Thyroid gland (tissue), 4 donors: ENCODE measurements at regions not wholly inside any gene's neighbourhood (a gene's known extent, or its start where the extent isn't known, plus 50 kb on each side); places are given as distances from the start of the nearest gene placed in this dataset.

Experiments
- DNase-seq, 2 donors: peaks; one replicate each; pipeline ENCODE4 v3.0.0-alpha.2; 2019
- H3K27ac ChIP-seq, 3 donors: fragments of 200-600 bp; sonication (generic); 1 replicate in 2 of 3; 2 replicates in 1 of 3; pipeline ENCODE4 v1.5.1; 2016 to 2019; ENCODE audit warnings: mild to moderate bottlenecking in 1 of 3, moderate library complexity in 1 of 3
- H3K27me3 ChIP-seq: fragments of 200-600 bp; sonication (generic); one replicate; pipeline ENCODE4 v1.5.1; 2019
- H3K36me3 ChIP-seq, 2 donors: fragments of 200-600 bp; sonication (generic); one replicate each; pipeline ENCODE4 v1.5.1; 2016 to 2019
- H3K4me1 ChIP-seq, 2 donors: fragments of 200-600 bp; sonication (generic); one replicate each; pipeline ENCODE4 v1.5.1; 2017 to 2019
- H3K4me3 ChIP-seq, 3 donors: fragments of 200-600 bp; sonication (generic); replicated peaks in 1 of 3; 1 replicate in 2 of 3; 2 replicates in 1 of 3; pipeline ENCODE4 v1.5.1; 2016; ENCODE audit warnings: mild to moderate bottlenecking in 1 of 3
- H3K9me3 ChIP-seq: fragments of 200-600 bp; sonication (generic); one replicate; pipeline ENCODE4 v1.5.1; 2017
- POLR2A ChIP-seq, 2 donors: fragments of 450-650 bp; IDR thresholded peaks; one replicate each; pipeline ENCODE4 v1.6.1; 2017; ENCODE audit warnings: antibody characterized with exemption in 2 of 2, mild to moderate bottlenecking in 2 of 2, moderate library complexity in 1 of 2
- WGBS, 2 donors: methylation state at CpG; one replicate each; pipeline ENCODE4 v1.1.5; 2017; 5-methylcytosine and 5-hydroxymethylcytosine counted together
- intact Hi-C: fragments of 100-400 bp; cut with DNase I; formaldehyde crosslinking; loops from one replicate; pipeline ENCODE4 v1.15.1; 2023
- TF ChIP-seq, protein P1 (sequence below), 6 experiments: fragments of 200-600 bp in 3 of 6; fragments of 450-650 bp in 3 of 6; sonication (generic) in 3 of 6; IDR thresholded peaks; one replicate each; pipeline ENCODE4 v1.5.1; 2016 to 2019; ENCODE audit warnings: antibody characterized with exemption in 6 of 6, mild to moderate bottlenecking in 2 of 6, inconsistent platforms in 1 of 6, moderate library complexity in 1 of 6

DNA sequence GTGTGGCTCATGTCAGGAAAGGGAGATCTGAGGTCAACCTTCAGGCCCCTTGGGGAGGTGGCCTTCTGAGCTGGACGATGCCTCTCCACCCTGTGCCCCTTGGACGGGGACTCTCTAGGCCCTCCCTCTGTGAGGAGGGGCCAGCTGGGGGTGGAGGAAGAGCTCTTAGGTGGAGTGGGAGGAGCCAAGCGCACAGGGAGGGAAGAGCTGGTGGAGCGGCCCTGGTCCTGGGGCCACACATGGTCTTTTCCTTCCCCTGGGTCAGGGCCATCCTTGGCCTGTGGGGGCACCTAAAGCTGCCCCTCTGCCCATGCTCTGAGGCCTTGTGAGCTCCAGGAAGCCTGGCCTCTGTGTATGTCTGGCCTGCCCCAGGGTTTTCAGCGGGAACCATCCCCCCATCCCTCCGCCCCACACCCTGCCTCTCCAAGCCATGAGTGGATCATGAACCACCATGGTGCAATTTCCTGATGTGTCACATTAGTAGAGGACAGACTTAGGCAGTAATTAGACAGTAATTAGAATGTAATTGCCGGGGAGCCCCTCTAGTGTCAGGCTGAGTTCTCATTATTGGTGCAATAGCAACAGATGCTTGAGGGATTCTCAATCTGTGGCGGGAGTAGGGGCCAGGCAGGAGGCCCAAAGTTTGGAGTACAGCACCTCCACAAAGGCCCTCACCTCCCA lies 63.0 kb downstream of the GLI2 start:
- H3K4me3 ChIP-seq, result no peak overlapping the region
- TF ChIP-seq POLR2A (IDR thresholded peaks at IDR 0.05), result no peak
- TF ChIP-seq, protein P1, sequence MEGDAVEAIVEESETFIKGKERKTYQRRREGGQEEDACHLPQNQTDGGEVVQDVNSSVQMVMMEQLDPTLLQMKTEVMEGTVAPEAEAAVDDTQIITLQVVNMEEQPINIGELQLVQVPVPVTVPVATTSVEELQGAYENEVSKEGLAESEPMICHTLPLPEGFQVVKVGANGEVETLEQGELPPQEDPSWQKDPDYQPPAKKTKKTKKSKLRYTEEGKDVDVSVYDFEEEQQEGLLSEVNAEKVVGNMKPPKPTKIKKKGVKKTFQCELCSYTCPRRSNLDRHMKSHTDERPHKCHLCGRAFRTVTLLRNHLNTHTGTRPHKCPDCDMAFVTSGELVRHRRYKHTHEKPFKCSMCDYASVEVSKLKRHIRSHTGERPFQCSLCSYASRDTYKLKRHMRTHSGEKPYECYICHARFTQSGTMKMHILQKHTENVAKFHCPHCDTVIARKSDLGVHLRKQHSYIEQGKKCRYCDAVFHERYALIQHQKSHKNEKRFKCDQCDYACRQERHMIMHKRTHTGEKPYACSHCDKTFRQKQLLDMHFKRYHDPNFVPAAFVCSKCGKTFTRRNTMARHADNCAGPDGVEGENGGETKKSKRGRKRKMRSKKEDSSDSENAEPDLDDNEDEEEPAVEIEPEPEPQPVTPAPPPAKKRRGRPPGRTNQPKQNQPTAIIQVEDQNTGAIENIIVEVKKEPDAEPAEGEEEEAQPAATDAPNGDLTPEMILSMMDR (IDR thresholded peaks at IDR 0.05), result no peak
- no peaks in the 10 kb centered on the region for H3K27me3 ChIP-seq
- DNase-seq, result no peak
- no peaks in the 10 kb centered on the region for H3K36me3 ChIP-seq
- no peak overlapping the region for H3K27ac ChIP-seq
- 72 to 82% methylated on average over 7 of the region's 8 CpGs for WGBS, 2 donors
- H3K9me3 ChIP-seq, result no peaks in the 10 kb centered on the region
- intact Hi-C loops, result no loop called here
- peaks cover 0 to 3% of the 10 kb centered on the region in 2 donors for H3K4me1 ChIP-seq

DNA sequence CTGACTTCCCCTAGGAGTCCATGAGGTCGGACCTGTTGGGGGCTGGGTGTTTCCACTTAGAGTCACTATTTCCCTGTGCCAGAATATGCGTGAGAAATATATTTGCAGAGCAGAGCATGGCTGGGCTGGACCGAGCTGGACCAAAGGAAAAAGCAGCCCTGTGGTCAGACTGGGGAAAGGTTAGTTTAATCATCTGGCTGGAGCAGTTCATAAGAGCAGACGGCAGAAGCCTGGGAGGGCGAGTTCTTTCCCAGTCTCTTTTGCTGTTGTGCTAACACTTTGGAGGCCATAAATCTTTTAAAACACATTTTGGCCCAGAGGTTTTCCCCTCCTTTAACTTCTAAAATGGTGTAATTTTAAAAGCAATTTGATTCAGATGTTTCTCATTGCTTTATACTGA lies 66.5 kb downstream of the GLI2 start:
- intact Hi-C loops, result no loop called here
- Histone ChIP-seq H3K9me3 (no peaks in the 10 kb centered on the region), H3K27ac (no peak overlapping the region), H3K4me3 (no peak overlapping the region), H3K4me1 (peaks cover 6 to 20% of the 10 kb centered on the region in 2 donors), H3K27me3 (peaks cover 3% of the 10 kb centered on the region), H3K36me3 (no peaks in the 10 kb centered on the region)
- TF ChIP-seq POLR2A (IDR thresholded peaks at IDR 0.05), result no peak
- TF ChIP-seq, protein P1 (IDR thresholded peaks at IDR 0.05), result no peak
- WGBS, 2 donors, result 73 to 82% methylated on average over 5 of the region's 5 CpGs
- DNase-seq, result no peak

DNA sequence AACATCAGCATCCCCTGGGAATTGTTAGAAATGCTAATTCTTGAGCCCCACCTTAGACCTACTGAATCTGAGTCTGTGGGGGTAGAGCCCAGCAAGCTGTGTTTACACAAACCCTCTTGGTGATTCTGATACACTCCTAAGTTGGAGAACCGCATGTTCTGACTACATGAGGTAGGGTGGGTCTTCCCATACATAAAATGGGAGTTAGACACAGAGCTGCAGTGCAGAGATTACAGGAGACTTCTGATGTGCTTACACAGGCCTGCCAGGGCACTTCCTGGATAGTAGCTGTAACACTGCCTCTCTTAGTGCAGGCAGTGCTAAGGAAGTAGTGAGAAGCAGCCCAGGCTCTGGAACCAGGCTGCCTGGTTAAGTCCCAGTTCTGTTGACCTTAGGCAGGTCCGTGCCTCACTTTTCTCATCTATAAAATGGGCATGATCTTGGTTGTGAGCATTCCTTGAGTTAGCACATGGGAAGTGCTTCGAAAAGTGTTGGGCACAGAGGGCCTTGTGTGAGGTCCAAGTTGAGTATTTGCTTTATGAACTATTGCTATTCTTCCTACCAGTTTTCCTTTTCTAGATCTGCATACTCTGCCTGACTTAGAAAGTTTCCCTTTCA lies 67.3 kb downstream of the GLI2 start:
- peaks cover 6 to 20% of the 10 kb centered on the region in 2 donors for H3K4me1 ChIP-seq
- TF ChIP-seq, protein P1 (IDR thresholded peaks at IDR 0.05), result no peak
- no peak for TF ChIP-seq POLR2A (IDR thresholded peaks at IDR 0.05)

GRCh38 chr2:120803764-120804335 lies 68.2 kb downstream of the GLI2 start:
- peak; percentile 20 to 34 for DNase-seq
- H3K36me3 ChIP-seq, result no peaks in the 10 kb centered on the region
- H3K27ac ChIP-seq, result no peak overlapping the region
- no peak for TF ChIP-seq POLR2A (IDR thresholded peaks at IDR 0.05)
- TF ChIP-seq, protein P1 (IDR thresholded peaks at IDR 0.05), result no peak
- peaks cover 3% of the 10 kb centered on the region for H3K27me3 ChIP-seq
- H3K9me3 ChIP-seq, result no peaks in the 10 kb centered on the region
- H3K4me1 ChIP-seq, result peaks cover 6 to 20% of the 10 kb centered on the region in 2 donors
- H3K4me3 ChIP-seq, result no peak overlapping the region
- WGBS, 2 donors, result 34 to 39% methylated on average over 8 to 11 of the region's 11 CpGs
- intact Hi-C loops, result no loop called here

More for the DNA sequence above, 67.3 kb downstream of the GLI2 start:
- Histone ChIP-seq H3K27ac (no peak overlapping the region), H3K27me3 (peaks cover 3% of the 10 kb centered on the region), H3K4me3 (no peak overlapping the region), H3K9me3 (no peaks in the 10 kb centered on the region), H3K36me3 (no peaks in the 10 kb centered on the region)
- intact Hi-C loops, result no loop called here
- DNase-seq, result no peak
- 81 to 84% methylated on average over 2 to 3 of the region's 3 CpGs for WGBS, 2 donors

GRCh38 chr2:120804459-120804858 lies 68.8 kb downstream of the GLI2 start:
- no peak overlapping the region for H3K27ac ChIP-seq
- no peaks in the 10 kb centered on the region for H3K9me3 ChIP-seq
- peaks cover 6 to 20% of the 10 kb centered on the region in 2 donors for H3K4me1 ChIP-seq
- peak; percentile 6 to 32 for DNase-seq
- H3K4me3 ChIP-seq, result no peak overlapping the region
- TF ChIP-seq, protein P1 (IDR thresholded peaks at IDR 0.05), result no peak
- TF ChIP-seq POLR2A (IDR thresholded peaks at IDR 0.05), result no peak
- intact Hi-C loops, result no loop called here
- WGBS, 2 donors, result 12 to 32% methylated on average over 4 to 5 of the region's 6 CpGs
- H3K36me3 ChIP-seq, result no peaks in the 10 kb centered on the region
- H3K27me3 ChIP-seq, result peaks cover 3% of the 10 kb centered on the region
